Loucy (cell line): ENCODE measurements at regions not wholly inside any gene's neighbourhood (a gene's known extent, or its start where the extent isn't known, plus 50 kb on each side); places are given as distances from the start of the nearest gene placed in this dataset.

Experiments used
- H2AFZ ChIP-seq: fragments of 200-600 bp; sonication (generic); 2 replicates; pipeline ENCODE4 v1.6.0; 2016; ENCODE audit warnings: antibody characterized with exemption, mild to moderate bottlenecking, low read length, moderate library complexity
- H3F3A ChIP-seq: fragments of 200-600 bp; 2 replicates; pipeline ENCODE4 v1.6.0; 2016; ENCODE audit warnings: antibody characterized with exemption, low read depth, mild to moderate bottlenecking
- H3K27me3 ChIP-seq: fragments of 200-600 bp; sonication (generic); 2 replicates; pipeline ENCODE4 v1.6.1; 2014; ENCODE audit warnings: low read length, mild to moderate bottlenecking; ENCODE audit not compliant: insufficient read depth, poor library complexity, severe bottlenecking
- H3K36me3 ChIP-seq: fragments of 200-600 bp; sonication (generic); 2 replicates; pipeline ENCODE4 v1.6.1; 2016; ENCODE audit warnings: low read length; ENCODE audit not compliant: insufficient read depth
- H3K4me1 ChIP-seq: fragments of 200-600 bp; sonication (generic); 2 replicates; pipeline ENCODE4 v1.5.1; 2014; ENCODE audit warnings: low read length, mild to moderate bottlenecking; ENCODE audit not compliant: insufficient read depth, poor library complexity, severe bottlenecking
- H3K4me2 ChIP-seq: fragments of 200-600 bp; sonication (generic); 2 replicates; pipeline ENCODE4 v1.6.0; 2014; ENCODE audit warnings: antibody characterized with exemption, low read length, low read depth, mild to moderate bottlenecking; ENCODE audit not compliant: poor library complexity, severe bottlenecking
- H3K4me3 ChIP-seq: fragments of 200-600 bp; sonication (generic); 2 replicates; pipeline ENCODE4 v1.5.1; 2014; ENCODE audit warnings: low read length, mild to moderate bottlenecking, mixed read lengths; ENCODE audit not compliant: poor library complexity, severe bottlenecking
- H3K79me2 ChIP-seq: fragments of 200-600 bp; sonication (generic); 2 replicates; pipeline ENCODE4 v1.6.1; 2014; ENCODE audit warnings: low read length; ENCODE audit not compliant: insufficient read depth
- H3K9ac ChIP-seq: fragments of 200-600 bp; sonication (generic); 2 replicates; pipeline ENCODE4 v1.6.0; 2014; ENCODE audit warnings: mild to moderate bottlenecking, low read depth, low read length, moderate library complexity; ENCODE audit not compliant: poor library complexity, severe bottlenecking
- H3K9me2 ChIP-seq: fragments of 200-600 bp; sonication (generic); replicated peaks from 2 replicates; pipeline ENCODE4 v1.6.1; 2016; ENCODE audit warnings: low read depth, low read length, mixed read lengths
- H3K9me3 ChIP-seq: fragments of 200-600 bp; sonication (generic); 2 replicates; pipeline ENCODE4 v1.6.1; 2014; ENCODE audit warnings: mild to moderate bottlenecking, antibody characterized with exemption, low read length, low read depth; ENCODE audit not compliant: insufficient read depth
- H4K20me1 ChIP-seq: fragments of 200-600 bp; sonication (generic); 2 replicates; pipeline ENCODE4 v1.6.0; 2014; ENCODE audit warnings: antibody characterized with exemption, low read length, mild to moderate bottlenecking; ENCODE audit not compliant: insufficient read depth, poor library complexity, severe bottlenecking
- CTCF ChIP-seq: fragments of 200-600 bp; sonication (generic); conservative IDR thresholded peaks from 2 replicates; pipeline ENCODE4 v1.5.1; 2014; ENCODE audit warnings: mild to moderate bottlenecking, antibody characterized with exemption, low read length
- EZH2phosphoT487 ChIP-seq: fragments of 200-600 bp; IDR thresholded peaks from 2 replicates; pipeline ENCODE4 v1.6.1; 2018; ENCODE audit warnings: antibody characterized with exemption, mild to moderate bottlenecking, moderate library complexity, borderline replicate concordance

GRCh38 chr12:72146495-72146894, 125.7 kb upstream of the TRHDE start:
- Histone ChIP-seq H3K9ac (no peak overlapping the region), H3K9me2 (no peaks in the 10 kb centered on the region), H3K27me3 (no peaks in the 10 kb centered on the region), H3K9me3 (no peaks in the 10 kb centered on the region), H2AFZ (no peak overlapping the region), H3K4me2 (no peak overlapping the region), H4K20me1 (no peaks in the 10 kb centered on the region), H3K4me1 (no peaks in the 10 kb centered on the region), H3K36me3 (no peaks in the 10 kb centered on the region), H3K4me3 (no peak overlapping the region), H3F3A (no peaks in the 10 kb centered on the region), H3K79me2 (no peaks in the 10 kb centered on the region)
- TF ChIP-seq EZH2phosphoT487 (no peak), CTCF (no peak)

GRCh38 chr12:72148709-72149108, 123.5 kb upstream of the TRHDE start:
- Histone ChIP-seq H3K9me3 (no peaks in the 10 kb centered on the region), H3K9ac (no peak overlapping the region), H3K9me2 (no peaks in the 10 kb centered on the region), H3K79me2 (no peaks in the 10 kb centered on the region), H4K20me1 (no peaks in the 10 kb centered on the region), H3K4me2 (no peak overlapping the region), H2AFZ (no peak overlapping the region), H3K4me3 (no peak overlapping the region), H3K4me1 (no peaks in the 10 kb centered on the region), H3K27me3 (no peaks in the 10 kb centered on the region), H3K36me3 (no peaks in the 10 kb centered on the region), H3F3A (no peaks in the 10 kb centered on the region)
- no peak for TF ChIP-seq CTCF
- TF ChIP-seq EZH2phosphoT487, result no peak

GRCh38 chr12:72162875-72163274, 109.3 kb upstream of the TRHDE start:
- H3K79me2 ChIP-seq, result no peaks in the 10 kb centered on the region
- no peak for TF ChIP-seq EZH2phosphoT487
- TF ChIP-seq CTCF, result no peak
- no peaks in the 10 kb centered on the region for H3K4me1 ChIP-seq
- no peak overlapping the region for H3K9ac ChIP-seq
- no peak overlapping the region for H3K4me2 ChIP-seq
- H3K27me3 ChIP-seq, result no peaks in the 10 kb centered on the region
- no peaks in the 10 kb centered on the region for H3K9me2 ChIP-seq
- no peaks in the 10 kb centered on the region for H3K36me3 ChIP-seq
- no peaks in the 10 kb centered on the region for H3F3A ChIP-seq
- no peak overlapping the region for H3K4me3 ChIP-seq
- H3K9me3 ChIP-seq, result no peaks in the 10 kb centered on the region
- H2AFZ ChIP-seq, result no peak overlapping the region
- no peaks in the 10 kb centered on the region for H4K20me1 ChIP-seq
